ENCODE measurements at regions not wholly inside any gene's neighbourhood (a gene's known extent, or its start where the extent isn't known, plus 50 kb on each side); places are given as distances from the start of the nearest gene placed in this dataset.
"Not testable (repeated sequence)": the region's sequence is repeated elsewhere in the genome, so short reads cannot be mapped to it uniquely, and the experiment has no call there.

GRCh38 chr9:107810461-107810961 is 320.9 kb upstream of the KLF4 start:
- DNase-seq (ENCODE audit: low read depth in 2 of 2) = no peak

DNA sequence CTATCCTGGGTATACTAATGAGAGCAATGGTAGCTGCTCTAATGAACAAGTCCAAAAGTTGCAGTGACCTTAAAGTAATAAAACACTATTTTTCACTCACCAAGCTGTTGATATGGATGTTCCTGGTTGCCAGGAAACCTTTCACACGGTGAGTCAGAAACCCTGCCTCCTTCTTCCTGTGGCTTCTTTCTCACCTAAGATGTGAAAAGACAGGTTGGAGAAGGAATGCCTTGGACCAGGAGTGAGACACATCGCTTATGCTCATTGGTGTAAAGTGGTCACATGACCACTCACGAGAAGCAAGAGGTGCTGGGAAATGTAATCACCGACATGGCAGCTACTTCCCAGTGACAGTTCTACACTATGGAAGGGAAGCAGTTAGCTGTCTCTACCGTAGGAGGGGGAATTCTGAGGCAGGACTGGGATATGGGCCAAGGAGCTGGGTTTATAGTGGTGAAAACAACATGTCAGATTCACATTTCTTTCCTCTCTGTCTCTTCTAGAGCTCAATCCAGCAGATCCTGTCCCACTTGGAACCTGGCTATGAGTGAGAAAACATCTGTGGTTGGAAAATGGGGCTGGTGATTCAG is 320.4 kb upstream of the KLF4 start:
- no peak for DNase-seq (ENCODE audit: low read depth in 2 of 2)

- DNase-seq (ENCODE audit: low read depth in 2 of 2) = no peak
Observed at GRCh38 chr9:107807183-107807582, 317.6 kb upstream of the KLF4 start.

DNA sequence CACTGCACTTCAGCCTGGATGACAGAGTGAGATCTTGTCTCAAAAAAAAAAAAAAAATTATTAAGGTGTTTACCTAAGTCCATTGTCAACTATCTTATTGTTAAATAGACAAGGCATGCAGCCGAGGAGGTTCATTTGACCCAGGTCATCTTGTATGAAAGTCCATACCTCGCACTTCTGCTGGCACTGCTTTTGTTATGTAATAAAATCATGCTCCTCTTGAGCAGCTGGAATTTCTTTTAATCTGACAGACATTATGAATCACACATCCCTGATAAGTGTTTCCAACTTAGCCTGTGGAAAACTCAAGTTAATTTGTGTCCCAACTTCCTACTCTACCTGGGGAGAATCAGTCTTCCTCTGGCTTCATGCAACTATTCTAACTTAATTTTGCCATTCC is 315.6 kb upstream of the KLF4 start:
- no peak for DNase-seq (ENCODE audit: low read depth in 2 of 2)

GRCh38 chr9:107794259-107794658 is 304.7 kb upstream of the KLF4 start:
- DNase-seq (ENCODE audit: low read depth in 2 of 2) = no peak

- no peak for DNase-seq (ENCODE audit: low read depth in 2 of 2)
Observed at GRCh38 chr9:107793541-107793940, 304.0 kb upstream of the KLF4 start.

GRCh38 chr9:107792596-107792995 is 303.0 kb upstream of the KLF4 start:
- DNase-seq (ENCODE audit: low read depth in 2 of 2) = no peak

DNA sequence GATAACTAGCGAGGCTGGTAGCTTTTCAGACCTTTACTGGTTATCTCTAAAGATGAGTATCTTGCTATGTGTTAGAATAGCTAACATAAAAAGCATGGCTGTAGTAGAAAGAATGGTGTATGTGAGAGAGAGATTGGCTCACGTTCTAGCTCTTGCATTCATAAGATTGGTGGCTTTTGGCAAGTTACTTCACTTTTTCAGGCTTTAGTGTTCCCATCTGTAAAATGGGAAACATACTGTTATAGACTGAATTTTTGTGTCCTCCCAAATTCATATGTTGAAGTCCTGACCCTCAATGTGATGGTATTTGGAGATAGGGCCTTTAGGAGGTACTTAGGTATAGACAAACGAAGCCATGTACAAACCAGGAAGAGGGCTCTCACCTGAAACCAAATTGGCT is 302.4 kb upstream of the KLF4 start:
- DNase-seq (ENCODE audit: low read depth in 2 of 2) = no peak

GRCh38 chr9:107789001-107789700 is 299.6 kb upstream of the KLF4 start:
- no peak for DNase-seq (ENCODE audit: low read depth in 2 of 2)

- no peak for DNase-seq (ENCODE audit: low read depth in 2 of 2)
Observed at GRCh38 chr9:107786561-107786960, 297.0 kb upstream of the KLF4 start.

DNA sequence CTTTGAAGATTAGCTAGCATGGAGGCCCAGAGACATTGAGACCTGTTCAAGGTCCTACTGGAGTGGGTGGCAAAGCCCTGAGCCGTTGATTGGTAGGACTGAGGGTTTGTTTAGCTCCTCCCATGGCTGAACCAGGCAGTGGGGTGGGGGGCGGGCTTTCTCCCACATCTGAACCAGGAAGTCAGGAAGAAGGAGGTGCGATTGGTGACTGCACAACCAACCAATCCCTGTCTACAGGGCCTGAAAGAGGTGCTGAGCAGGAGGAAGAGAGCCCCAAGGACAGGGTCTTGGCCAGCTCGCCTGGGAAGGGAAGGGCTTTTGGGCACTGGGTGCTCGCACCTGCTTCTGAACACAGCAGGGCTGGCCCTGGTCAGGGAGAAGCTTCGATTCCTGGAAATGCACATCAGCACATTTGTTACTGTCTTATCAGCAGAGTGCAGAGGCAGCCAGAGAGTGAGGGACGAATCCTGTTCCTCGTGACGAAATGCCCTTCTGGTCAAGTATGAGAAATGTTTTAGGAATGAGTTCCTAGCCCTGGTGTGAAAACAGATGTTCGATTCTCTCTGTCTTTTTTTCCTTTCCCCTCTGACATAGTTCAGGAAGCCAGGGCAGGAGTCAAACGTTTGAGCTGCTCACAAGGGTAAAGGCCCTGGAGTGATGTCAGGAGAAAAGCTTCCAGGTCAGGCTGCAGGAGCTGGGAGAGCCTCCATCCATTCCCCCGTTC is 294.8 kb upstream of the KLF4 start:
- no peak for DNase-seq (ENCODE audit: low read depth in 2 of 2)

GRCh38 chr9:107782789-107783188 is 293.2 kb upstream of the KLF4 start:
- no peak for DNase-seq (ENCODE audit: low read depth in 2 of 2)

- DNase-seq (ENCODE audit: low read depth in 2 of 2) = no peak
Observed at GRCh38 chr9:107782381-107782780, 292.8 kb upstream of the KLF4 start.

DNA sequence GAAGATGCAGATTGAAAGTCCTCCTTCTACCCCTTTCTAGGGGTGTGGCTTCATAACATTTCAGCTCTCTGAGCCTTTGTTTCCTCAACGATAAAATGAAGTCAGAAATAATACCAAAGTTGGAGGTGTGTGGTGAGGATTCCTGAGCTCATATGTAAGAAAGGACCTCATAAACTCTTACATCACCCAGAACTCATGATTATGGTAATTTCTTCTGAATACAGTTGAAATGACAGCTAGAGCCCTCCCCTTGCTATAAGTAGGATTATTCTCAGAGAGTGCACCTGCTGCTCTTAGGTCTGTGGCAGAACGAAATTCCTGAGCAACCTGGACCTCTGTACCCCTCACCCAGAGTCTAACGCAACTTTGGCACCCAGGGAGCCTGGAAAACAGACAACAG is 291.4 kb upstream of the KLF4 start:
- no peak for DNase-seq (ENCODE audit: low read depth in 2 of 2)

GRCh38 chr9:107779731-107780130 is 290.2 kb upstream of the KLF4 start:
- DNase-seq (ENCODE audit: low read depth in 2 of 2) = no peak

DNA sequence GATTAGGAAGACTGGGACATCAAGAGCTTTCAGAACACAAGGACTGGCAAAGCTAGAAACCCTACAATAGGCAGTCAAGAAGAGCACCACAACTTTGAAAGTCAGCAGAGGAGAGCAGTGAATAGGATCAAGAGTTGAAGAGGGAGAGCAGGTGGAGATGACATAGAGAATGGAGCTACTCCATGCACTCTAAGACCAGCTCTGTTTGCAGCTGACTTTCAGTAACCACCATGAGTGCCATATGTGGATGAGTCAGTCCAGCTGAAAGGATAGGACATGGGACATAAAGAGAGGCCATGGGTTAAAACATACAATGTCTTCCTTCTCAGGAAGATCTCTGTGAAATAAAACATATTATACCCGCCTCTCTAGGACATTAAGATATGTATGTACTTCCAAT is 289.1 kb upstream of the KLF4 start:
- no peak for DNase-seq (ENCODE audit: low read depth in 2 of 2)

DNA sequence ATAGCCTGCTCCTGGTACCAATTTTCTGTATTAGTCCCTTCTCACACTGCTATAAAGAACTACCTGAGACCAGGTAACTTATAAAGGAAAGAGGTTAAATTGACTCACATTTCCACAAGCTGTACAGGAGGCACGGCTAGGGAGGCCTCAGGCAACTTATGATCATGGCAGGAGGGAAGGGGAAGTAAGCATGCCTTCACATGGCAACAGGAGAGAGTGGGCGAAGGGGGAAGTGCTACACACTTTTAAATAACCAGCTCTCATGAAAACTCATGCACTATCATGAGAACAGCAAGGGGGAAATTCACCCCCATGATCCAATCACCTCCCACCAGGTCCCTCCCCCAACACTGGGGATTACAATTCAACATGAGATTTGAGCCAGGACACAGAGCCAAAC is 284.5 kb upstream of the KLF4 start:
- not testable (repeated sequence) for DNase-seq (ENCODE audit: low read depth in 2 of 2)

DNA sequence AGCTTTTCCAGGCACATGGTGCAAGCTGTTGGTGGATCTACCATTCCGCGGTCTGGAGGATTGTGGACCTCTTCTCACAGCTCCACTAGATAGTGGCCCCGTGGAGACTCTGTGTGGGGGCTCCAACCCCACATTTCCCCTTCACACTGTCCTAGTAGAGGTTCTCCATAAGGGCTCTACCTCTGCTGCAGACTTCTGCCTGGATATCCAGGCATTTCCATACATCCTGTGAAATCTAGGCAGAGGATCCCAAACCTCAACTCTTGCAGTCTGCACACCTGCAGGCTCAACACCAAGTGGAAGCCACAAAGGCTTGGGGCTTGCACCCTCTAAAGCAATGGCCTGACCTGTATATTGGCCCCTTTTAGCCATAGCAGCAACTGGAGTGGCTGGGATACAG is 283.4 kb upstream of the KLF4 start:
- DNase-seq (ENCODE audit: low read depth in 2 of 2) = no peak

DNA sequence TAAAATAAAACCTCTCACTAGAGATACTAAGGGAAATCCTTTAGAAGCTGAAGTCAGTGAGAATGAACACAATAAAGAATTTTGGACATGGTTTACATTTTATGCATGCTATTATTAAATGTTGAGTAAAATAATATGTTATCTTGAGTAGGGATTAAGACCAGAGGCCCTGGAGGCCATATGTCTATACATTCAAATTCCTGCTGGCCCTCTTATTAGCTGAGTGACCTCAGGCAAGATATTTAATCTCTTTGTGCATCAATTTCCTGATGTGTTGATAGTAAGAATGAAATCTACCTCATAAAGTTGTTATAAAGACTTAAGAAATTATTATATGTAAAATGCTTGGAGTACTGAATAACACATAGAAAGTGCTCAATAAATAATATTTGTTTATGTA is 281.1 kb upstream of the KLF4 start:
- no peak for DNase-seq (ENCODE audit: low read depth in 2 of 2)

GRCh38 chr9:107768224-107768623 is 278.7 kb upstream of the KLF4 start:
- no peak for DNase-seq (ENCODE audit: low read depth in 2 of 2)

DNA sequence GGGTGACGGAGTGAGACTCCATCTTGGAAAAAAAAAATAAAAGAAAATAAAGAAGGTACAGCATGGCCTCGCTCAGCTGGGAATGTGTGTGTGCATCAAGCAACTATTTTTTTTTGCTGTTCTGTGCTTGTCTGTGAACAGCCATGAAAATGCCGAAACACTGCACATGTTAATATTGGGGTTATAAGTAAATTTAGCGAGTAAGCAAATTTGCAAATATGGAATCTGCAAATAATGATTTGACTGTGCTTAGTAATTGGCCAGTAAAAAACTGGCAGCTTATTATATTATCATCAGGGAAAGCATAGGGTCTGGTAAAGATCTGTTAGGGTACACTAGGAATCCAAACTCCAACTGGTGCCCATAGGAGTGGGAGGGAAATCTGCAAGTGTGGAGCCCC is 278.1 kb upstream of the KLF4 start:
- no peak for DNase-seq (ENCODE audit: low read depth in 2 of 2)

DNA sequence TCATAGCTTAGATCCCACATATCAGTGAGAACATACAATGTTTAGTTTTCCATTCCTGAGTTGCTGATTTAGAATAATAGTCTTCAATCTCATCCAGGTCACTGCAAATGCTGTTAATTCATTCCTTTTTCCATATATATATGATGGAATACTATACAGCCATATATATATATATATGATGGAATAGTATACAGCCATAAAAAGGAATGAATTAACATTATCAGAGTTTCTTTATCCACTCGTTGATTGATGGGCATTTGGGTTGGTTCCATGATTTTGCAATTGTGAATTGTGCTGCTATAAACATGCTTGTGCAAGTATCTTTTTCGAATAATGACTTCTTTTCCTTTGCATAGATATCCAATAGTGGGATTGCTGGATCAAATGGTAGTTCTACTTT is 273.9 kb upstream of the KLF4 start:
- not testable (repeated sequence) for DNase-seq (ENCODE audit: low read depth in 2 of 2)

- DNase-seq (ENCODE audit: low read depth in 2 of 2) = no peak
Observed at GRCh38 chr9:107761307-107761706, 271.7 kb upstream of the KLF4 start.
